Activated CD8-positive, alpha-beta memory T cell treated with anti-CD3 and anti-CD28 coated beads, Interleukin-2, amount 50 U/mL, for 1 hour (primary cell): ENCODE measurements at regions not wholly inside any gene's neighbourhood (a gene's known extent, or its start where the extent isn't known, plus 50 kb on each side); places are given as distances from the start of the nearest gene placed in this dataset.
"Not testable (repeated sequence)": the region's sequence is repeated elsewhere in the genome, so short reads cannot be mapped to it uniquely, and the experiment has no call there.

Experiments used
- DNase-seq: peaks from one replicate; pipeline ENCODE4 v3.0.0-alpha.2; 2020; ENCODE audit errors: extremely low read depth

GRCh38 chr16:29182501-29182900 is 197.6 kb downstream of the LAT start:
- no peak for DNase-seq

GRCh38 chr16:29181921-29182411 is 197.1 kb downstream of the LAT start:
- not testable (repeated sequence) for DNase-seq

GRCh38 chr16:29181254-29181780 is 196.5 kb downstream of the LAT start:
- not testable (repeated sequence) for DNase-seq

GRCh38 chr16:29180206-29180600 is 195.4 kb downstream of the LAT start:
- DNase-seq: not testable (repeated sequence)

GRCh38 chr16:29179401-29180205 is 194.8 kb downstream of the LAT start:
- DNase-seq: not testable (repeated sequence)

- DNase-seq: not testable (repeated sequence)
Observed at GRCh38 chr16:29177888-29178726, 193.3 kb downstream of the LAT start.

- DNase-seq: not testable (repeated sequence)
Observed at GRCh38 chr16:29177203-29177887, 192.5 kb downstream of the LAT start.

- DNase-seq: not testable (repeated sequence)
Observed at GRCh38 chr16:29176822-29177202, 192.0 kb downstream of the LAT start.

- DNase-seq: not testable (repeated sequence)
Observed at GRCh38 chr16:29176154-29176470, 191.3 kb downstream of the LAT start.

- DNase-seq: not testable (repeated sequence)
Observed at GRCh38 chr16:29175411-29176153, 190.7 kb downstream of the LAT start.

GRCh38 chr16:29173371-29174305 is 188.8 kb downstream of the LAT start:
- not testable (repeated sequence) for DNase-seq

GRCh38 chr16:29172098-29172724 is 187.4 kb downstream of the LAT start:
- not testable (repeated sequence) for DNase-seq

- not testable (repeated sequence) for DNase-seq
Observed at GRCh38 chr16:29171296-29171695, 186.4 kb downstream of the LAT start.

GRCh38 chr16:29170393-29171119 is 185.7 kb downstream of the LAT start:
- DNase-seq: not testable (repeated sequence)

- not testable (repeated sequence) for DNase-seq
Observed at GRCh38 chr16:29169295-29169994, 184.6 kb downstream of the LAT start.

- DNase-seq: not testable (repeated sequence)
Observed at GRCh38 chr16:29168515-29169259, 183.8 kb downstream of the LAT start.

- DNase-seq: not testable (repeated sequence)
Observed at GRCh38 chr16:29164442-29165089, 179.7 kb downstream of the LAT start.
